HT1080 (cell line): ENCODE measurements at regions not wholly inside any gene's neighbourhood (a gene's known extent, or its start where the extent isn't known, plus 50 kb on each side); places are given as distances from the start of the nearest gene placed in this dataset.

ENCODE experiments used
- DNase-seq: peaks from one replicate; pipeline ENCODE4 v3.0.0-alpha.2; 2015; ENCODE audit warnings: low read depth

DNA sequence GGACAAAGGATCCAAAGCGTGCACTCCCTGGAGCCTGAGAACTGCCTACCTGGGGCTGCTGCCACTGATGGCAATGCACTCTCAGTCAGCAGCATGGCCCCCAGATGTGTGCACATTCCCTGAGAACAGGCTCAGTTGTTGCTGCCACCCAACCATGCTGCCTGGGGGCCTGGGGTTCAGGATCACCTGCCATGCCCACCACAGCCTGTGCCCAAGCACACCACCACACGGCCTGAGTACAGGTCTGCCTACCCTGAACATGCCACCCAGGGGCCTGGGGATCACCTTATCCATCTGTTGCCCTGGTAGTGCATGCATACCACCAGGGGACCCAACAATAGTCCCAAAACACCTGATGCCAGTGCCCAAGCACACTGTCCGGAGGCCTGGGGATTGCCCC, 1174.5 kb downstream of the SORCS1 start:
- DNase-seq = no peak

DNA sequence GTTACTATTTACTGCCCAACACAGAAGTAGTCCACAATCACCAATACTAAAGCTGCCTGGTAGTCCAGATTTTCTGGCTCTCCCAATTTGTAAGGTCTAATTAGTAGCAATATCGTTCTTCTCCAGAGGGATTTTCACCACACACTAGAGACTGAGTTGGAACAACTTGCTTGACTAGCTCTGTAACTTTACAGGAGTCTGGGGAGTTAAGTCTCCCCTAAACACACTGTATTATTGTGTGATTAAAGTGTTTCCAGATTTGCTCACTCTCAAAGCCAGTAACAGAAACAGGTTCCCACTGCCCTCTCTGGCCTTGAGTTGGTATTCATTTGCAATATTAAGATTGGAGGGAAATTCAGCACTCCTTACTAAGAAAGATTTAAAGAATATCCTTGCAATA, 1175.7 kb downstream of the SORCS1 start:
- no peak for DNase-seq

DNA sequence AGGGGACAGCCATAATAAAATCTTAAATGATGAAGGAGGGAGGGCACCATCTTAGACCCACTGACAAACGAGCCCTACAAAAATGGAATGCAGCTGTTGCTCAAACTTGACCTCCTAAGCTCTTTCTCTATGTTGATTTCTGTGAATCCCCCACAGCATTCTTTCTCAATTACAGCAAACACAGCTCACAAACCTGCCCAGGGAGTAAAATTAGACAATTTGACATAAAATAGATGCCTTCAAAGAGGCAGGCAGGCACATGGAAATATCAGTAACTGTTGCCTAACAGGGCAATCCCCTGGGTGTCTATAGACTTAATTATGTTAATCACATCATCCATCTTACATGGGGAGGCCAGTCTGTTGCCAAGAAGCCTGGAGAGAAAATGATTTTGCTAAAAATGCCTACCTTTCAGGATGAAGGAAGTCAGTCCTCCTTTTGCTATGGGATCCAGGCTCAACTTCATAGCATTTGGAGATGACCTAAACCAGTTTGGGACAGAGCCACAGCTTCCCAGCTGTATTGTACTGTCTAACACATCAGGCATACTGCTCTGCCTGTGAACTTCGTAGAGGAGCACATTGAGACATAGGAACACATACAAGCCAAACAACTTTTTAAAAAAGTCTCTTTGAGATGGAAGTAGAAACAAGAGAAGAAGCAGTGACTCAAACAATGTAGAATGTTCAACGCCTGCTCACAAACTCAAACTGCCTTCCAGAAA, 1177.4 kb downstream of the SORCS1 start:
- no peak for DNase-seq

DNA sequence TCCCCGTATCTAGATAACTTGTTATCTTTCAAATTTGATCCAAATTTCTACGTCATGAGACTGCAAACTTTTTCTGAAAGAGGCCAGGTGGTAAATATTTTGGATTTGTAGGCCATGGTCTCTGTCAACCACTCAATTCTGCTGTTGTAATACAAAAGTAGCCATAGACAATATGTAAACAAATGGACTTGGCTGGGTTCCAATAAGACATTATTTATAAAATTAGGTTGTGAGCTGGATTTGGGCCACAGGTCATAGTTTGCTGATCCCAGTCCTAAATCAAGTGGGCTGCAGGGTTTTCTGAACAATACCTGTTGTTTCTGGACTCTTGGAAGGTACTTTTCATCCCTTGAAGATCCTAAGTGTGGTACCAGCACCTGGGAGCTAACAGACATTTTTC, 1178.0 kb downstream of the SORCS1 start:
- DNase-seq = no peak

DNA sequence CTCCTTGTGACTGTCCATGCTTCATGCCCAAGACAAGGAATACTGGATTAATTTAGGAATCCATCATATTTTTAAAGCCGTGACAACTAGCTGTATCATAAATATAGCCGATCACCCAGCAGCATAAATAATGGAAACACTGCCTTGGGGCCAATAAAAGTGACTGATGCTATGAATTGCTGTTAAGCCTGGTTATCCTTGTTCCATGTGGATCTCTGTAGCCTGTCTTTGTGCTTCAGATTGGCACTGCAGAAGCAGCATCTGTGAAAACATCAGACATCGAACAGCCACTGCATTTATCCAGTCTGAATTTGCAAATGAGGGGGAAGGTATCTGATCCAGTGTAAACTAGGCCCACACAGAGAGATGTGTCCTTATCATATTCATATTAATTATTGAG, 1181.8 kb downstream of the SORCS1 start:
- DNase-seq = no peak

DNA sequence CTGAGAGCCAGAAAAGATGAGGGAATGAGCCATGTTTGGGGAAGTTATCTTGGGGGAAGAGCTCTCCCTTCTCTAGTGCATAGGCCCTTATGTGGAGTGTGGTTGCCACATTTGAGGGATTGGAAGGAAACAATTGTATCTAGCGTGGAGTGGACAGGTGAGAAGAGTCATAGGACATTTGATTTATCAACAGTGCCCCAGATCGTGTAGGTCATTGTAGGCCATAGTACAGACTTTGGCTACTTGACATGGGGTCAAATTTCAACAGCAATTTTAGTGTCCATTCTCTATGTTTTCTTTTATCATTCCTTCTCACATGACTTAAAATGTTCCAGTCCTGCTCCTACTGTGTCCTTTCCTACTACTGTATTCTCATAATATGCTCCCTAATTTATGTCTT, 1182.8 kb downstream of the SORCS1 start:
- no peak for DNase-seq

DNA sequence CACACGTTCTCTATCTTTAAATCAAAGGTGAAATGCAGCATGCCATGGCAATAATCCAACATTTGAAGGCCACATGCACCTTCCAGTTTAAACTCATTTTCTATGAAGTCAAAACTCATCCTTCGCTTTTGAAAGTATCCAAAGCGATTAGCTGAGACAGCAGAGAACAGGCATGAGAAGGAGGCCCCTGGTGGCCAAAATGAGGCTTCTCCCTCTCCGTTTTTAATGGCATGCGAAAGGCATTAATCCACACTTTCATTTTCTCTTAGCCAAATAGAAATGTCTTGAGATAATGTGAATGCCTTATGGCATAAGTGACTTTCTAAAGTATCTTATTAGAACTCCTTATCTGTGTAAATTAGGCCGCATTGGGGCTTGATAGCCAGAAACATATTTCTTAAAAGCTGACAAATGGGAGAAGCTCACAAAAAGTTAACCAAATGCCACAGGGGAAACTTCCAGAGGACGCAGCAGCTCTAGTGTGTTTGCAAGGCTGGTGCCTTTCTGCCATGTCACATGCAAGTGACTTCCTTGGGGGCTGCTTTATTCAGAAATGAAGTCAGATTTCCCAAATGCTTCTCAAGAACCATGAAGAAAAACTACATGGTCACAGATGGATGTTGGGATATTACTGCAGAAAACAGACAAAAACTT, 1189.6 kb downstream of the SORCS1 start:
- peak; percentile 56 for DNase-seq

DNA sequence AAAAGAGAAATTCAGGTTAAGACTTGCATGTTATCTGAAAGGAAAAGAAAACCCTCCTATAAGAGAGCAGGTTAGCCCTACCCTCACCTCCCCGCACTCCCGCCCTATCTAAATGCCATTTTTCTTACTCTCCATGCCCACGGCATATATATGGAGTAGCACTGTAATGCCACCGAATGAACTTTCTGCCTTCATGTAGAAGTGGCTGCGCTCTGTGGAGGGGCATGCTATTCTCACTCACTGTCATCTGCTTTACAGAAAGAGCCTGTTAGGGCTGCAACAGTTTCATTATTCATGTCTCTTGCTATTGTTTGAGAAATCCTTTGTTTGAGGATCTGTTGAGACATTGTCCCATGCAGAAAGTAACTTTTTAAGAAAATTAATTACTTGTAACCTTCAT, 1190.6 kb downstream of the SORCS1 start:
- no peak for DNase-seq

DNA sequence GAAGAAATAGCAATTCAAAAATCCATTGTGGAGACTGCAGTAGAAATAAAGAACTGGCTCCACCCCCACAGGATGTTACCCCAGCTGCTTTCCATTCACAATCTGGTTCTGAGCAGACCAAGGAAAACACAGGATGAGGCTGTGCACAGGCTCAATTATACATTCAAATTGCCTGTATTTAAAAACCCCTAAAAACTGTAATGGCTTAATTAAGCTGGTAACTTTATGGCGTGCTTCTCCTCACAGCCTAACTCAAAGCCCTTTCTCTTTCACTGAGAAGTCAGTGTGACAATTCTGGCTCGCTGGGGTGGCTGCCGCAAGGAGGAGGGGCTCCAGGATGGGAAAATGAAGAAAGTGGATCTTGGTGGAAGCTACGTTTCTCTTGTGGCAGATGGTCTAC, 1191.1 kb downstream of the SORCS1 start:
- no peak for DNase-seq

DNA sequence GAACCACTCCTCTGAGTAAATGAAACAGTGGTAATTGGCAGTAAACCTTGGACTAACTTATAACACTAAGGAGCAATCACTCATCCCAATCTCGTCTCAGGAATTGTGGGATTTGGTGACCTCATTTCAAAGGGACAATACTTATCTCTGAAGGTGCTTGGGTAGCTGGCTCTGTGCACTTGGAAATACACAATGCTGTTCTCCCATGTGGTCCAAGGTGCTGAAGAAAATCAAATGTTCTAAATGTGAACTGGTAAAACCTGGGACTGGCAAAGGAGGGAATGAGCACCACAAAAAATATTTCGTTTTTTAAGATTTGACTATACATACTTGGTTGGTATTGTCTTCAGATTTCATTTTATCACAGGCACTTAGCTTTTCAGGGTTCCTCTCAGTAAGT, 1193.0 kb downstream of the SORCS1 start:
- DNase-seq = no peak

DNA sequence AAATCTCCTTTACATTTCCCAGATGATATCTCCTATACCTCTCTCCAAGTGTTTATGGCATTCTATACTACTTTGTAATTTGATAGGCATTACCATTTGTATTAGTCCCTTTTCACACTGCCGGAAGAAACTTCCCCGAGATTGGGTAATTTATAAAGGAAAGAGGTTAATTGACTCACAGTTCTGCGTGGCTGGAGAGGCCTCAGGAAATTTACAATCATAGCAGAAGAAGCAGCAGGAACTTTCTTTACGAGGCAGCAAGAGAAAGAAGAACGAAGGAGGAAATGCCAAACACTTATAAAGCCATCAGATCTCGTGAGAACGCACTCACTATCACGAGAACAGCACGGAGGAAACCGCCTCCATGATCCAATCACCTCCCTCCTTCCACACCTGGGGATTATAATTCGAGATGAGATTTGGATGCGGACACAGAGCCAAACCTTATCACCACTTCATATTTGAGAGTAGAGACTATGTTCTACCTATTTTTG, 1194.6 kb downstream of the SORCS1 start:
- no peak for DNase-seq

DNA sequence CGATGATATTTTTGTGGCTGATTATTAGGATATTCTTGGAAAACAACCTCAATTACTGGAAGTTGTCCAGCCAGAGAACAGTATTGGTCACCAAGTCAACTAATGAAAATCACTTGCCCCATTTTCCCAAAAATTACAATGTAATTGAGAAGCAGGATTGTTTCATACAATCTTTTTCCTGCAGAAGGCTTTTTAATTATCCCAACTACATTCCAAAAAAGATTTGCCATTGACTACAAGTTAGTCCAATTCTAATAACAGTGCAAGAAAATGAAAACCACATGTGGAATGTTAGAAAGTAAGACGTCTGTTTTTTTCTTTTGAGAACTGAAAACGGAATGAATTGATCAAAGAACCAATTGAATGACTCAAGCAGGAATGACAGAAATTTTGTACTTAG, 1195.8 kb downstream of the SORCS1 start:
- DNase-seq = no peak

DNA sequence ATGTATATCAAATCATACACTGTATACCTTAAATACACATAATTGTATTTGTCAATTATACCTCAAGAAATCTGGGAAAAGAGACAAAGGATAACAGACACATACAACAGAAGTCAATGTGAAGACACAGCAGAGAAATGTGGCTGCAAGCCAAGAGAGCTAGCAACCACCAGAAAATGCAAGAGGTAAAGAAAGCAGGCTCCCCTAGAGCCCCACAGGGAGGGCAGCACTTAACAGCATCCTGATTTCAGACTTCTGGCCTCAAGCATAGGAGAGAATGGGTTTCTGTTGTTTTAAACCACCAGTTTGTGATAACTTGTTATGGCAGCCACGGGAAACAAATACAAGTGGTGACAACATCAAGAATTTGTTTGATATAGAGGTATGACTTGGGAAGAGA, 1197.2 kb downstream of the SORCS1 start:
- no peak for DNase-seq

DNA sequence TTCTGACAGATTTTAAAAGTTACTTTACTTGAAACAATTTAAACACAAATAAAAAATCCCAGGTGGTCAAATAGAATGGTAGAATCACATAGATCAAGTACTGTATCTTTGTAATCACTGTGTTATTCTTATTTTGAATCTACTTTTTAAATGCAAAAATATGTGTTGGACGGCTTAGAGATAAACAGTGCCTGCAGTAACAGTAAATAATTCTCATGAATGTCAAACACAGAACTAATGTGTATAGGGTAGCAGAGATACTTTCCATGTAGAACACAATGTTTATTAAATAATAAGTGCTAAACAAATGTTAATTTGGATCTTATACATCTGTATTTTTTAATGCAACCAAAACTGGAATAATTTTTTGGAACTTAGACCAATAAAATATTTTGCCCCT, 1199.4 kb downstream of the SORCS1 start:
- no peak for DNase-seq

DNA sequence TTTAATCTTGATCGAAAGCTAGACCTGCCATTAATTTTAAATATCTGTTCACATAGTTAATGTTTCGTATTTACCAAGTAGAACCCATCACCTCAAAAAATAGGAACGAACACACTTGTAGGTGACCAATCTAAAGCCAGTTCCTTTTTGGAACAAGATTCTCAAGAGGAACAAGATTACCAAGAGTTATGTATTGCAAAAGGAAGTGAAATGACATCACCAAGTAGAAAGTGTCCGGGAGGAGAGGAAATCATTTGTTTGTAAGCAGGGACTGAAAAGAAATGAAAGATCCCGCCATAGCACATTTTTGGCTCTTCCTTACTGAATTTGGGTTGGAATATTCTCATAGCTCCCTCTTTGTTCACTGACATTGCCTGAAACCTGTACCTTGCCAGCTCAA, 1200.5 kb downstream of the SORCS1 start:
- DNase-seq = no peak

DNA sequence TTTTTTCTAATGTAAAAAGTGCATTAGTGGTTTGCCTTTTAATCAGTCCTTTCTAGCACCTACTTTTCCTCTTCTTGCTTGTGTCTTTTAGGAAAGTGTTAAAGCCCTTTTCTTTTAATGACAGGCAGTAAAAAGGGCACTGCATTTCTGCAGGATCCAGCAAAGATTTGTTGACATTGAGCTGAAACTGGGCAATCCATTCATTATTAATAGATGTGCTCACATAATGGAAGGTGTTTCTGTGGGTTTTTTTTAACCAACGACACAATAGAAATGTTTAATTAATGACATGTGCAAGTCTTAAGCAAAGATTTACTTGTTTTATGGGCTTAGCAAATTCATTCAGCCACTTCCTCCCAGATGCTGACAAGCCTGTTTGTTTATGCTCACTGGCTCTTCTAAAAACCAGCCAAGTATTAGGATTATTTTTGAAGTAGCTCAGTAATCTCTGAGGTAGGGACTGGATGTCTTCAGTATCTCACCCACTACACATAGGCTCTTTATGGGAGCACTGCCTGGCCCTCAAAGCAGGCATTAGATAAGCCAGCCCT, 1201.1 kb downstream of the SORCS1 start:
- DNase-seq = no peak

DNA sequence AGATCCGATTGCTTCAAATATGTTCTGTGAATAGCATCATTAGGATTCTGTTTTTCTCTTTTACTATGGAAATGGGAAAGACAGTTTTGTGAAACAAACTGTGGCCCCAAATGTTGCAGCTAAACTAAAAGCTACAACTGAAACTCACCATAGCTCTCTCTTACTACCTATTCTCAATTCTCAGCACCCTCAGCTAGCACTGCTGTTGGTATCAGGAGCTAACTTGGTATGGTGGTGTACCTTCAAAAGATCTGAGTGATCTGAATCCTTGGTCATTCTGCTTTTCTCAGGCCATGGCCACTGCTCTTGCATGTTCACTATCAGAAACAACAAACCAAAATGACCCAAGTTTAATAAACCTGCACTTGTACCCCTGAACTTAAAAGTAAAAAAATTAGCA, 1208.0 kb downstream of the SORCS1 start:
- DNase-seq = no peak

DNA sequence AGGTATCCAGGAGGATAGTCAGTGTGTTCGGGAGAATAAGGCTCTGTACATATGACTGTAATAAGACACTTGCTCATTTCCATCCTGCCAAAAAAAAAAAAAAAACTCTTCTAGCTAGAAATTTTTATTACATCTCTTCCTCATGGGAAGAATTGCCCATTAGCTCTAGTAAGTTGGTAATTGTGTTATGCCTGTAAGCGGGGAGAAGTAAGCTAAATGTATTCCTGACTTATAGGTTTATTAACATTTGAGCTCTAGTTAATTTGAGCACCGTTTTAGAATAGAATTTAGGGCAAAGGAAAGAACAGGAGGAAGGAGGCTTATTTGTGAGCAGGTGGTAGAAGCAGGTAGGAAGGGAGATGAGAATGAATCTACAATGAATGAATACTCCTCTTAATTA, 1210.6 kb downstream of the SORCS1 start:
- no peak for DNase-seq

DNA sequence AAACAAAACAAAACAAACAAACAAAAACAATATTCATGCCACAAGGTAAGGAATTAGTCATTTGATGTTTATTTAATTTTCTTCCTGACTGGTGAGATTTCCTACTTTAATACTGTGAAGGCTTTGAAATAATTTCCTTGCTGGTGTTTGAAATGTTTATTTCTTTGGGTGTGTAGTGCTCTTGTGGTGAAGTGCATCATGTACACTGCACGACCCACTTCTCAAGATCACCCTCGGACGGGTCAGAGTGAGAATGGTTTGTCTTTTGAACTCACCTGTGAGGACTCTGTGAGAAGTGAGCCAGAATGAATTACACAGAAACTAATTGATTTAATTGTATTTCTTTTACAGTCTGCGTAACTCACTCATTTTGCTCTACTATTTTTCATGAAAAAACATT, 1211.5 kb downstream of the SORCS1 start:
- no peak for DNase-seq

DNA sequence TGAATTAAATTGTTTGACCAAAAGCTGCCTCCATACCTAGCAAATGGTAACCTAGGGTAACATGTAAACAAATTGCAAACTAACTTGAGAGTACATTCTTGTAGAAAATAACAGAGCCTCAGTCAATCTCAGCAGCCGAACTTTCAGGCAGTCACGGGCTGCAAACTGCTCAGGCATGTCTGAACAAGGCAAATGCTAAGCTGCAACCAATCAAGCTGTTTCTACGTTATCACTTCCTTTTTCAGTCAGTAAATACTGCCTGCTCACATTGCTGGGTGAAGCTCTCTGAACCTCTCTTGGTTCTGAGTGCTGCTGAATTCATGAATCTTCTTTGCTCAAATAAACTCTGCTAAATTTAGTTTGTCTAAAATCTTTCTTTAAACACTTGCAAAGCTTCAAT, 1212.4 kb downstream of the SORCS1 start:
- no peak for DNase-seq

DNA sequence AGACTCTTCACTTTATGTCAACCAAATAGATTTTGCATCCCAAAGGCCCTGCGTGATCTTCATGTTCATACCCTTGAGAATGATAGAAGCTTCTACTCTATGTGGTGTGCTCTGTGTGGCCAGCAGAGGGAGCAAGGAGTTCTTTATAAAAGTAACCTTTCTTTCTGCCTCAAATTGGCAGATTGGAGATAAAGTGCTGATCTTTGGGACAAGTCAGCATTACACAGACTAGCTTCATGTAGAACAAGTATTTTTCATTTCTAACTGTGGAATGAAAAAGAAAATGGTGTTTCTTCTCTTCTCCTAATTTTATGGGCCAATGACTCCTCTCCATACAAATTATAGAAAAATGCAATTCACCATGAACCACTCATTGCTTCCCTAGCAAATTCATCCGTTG, 1214.1 kb downstream of the SORCS1 start:
- no peak for DNase-seq

DNA sequence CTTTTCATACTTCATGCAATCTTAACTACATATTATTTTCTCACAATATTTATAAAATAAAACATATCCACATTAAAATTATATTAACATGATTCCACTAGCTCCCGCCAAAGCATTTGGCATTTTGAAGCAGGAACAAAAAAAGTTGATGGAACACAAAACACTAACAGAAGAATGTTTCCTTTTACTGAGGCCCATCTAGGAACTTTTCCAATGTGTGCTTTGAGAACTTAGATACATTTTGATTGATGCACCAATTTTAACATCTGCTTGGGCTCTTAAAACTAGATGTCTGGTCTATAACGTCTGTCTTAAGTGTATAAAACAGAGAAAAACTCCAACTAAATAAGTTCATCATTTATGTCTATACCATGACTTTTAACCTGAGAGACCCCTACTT, 1214.8 kb downstream of the SORCS1 start:
- no peak for DNase-seq
